Muscle layer of duodenum (tissue), 2 donors: ENCODE measurements at regions not wholly inside any gene's neighbourhood (a gene's known extent, or its start where the extent isn't known, plus 50 kb on each side); places are given as distances from the start of the nearest gene placed in this dataset.

Experiments
- H3K27ac ChIP-seq: one replicate; pipeline ENCODE4 v1.7.0; 2013; ENCODE audit warnings: mild to moderate bottlenecking, low read length
- H3K27me3 ChIP-seq: one replicate; pipeline ENCODE4 v1.7.0; 2013; ENCODE audit warnings: low read depth, mild to moderate bottlenecking, control low read depth, low read length
- H3K36me3 ChIP-seq, 2 donors: one replicate each; pipeline ENCODE4 v1.7.0; 2013; ENCODE audit warnings: low read length in 2 of 2, control low read depth in 1 of 2, mild to moderate bottlenecking in 1 of 2; ENCODE audit not compliant: insufficient read depth in 2 of 2, control insufficient read depth in 1 of 2
- H3K4me1 ChIP-seq, 2 donors: one replicate each; pipeline ENCODE4 v1.7.0; 2013; ENCODE audit warnings: low read length in 2 of 2, mild to moderate bottlenecking in 2 of 2, control low read depth in 1 of 2, moderate library complexity in 1 of 2; ENCODE audit not compliant: insufficient read depth in 2 of 2, control insufficient read depth in 1 of 2
- H3K4me3 ChIP-seq, 2 donors: one replicate each; pipeline ENCODE4 v1.7.0; 2013; ENCODE audit warnings: low read length in 2 of 2, low read depth in 1 of 2, mild to moderate bottlenecking in 1 of 2
- H3K9me3 ChIP-seq, 2 donors: one replicate each; pipeline ENCODE4 v1.7.0; 2013; ENCODE audit warnings: low read length in 2 of 2, control low read depth in 1 of 2, mild to moderate bottlenecking in 1 of 2; ENCODE audit not compliant: control insufficient read depth in 1 of 2
- donor health status: healthy.

- Histone ChIP-seq H3K27ac (no peak overlapping the region), H3K4me1 (no peaks in the 10 kb centered on the region), H3K4me3 (no peak overlapping the region), H3K27me3 (no peaks in the 10 kb centered on the region), H3K9me3 (peaks cover 0 to 11% of the 10 kb centered on the region in 2 donors), H3K36me3 (no peaks in the 10 kb centered on the region)
Observed at GRCh38 chr2:57549642-57550102, 496.9 kb upstream of the VRK2 start.

GRCh38 chr2:57550912-57551311 lies 495.7 kb upstream of the VRK2 start:
- no peaks in the 10 kb centered on the region for H3K36me3 ChIP-seq
- no peaks in the 10 kb centered on the region for H3K27me3 ChIP-seq
- H3K4me1 ChIP-seq = no peaks in the 10 kb centered on the region
- H3K4me3 ChIP-seq = no peak overlapping the region
- H3K27ac ChIP-seq = no peak overlapping the region
- H3K9me3 ChIP-seq = peaks cover 3 to 11% of the 10 kb centered on the region in 2 donors

- no peak overlapping the region for H3K4me3 ChIP-seq
- peaks cover 3 to 11% of the 10 kb centered on the region in 2 donors for H3K9me3 ChIP-seq
- H3K27me3 ChIP-seq = no peaks in the 10 kb centered on the region
- H3K36me3 ChIP-seq = no peaks in the 10 kb centered on the region
- H3K4me1 ChIP-seq = no peaks in the 10 kb centered on the region
- no peak overlapping the region for H3K27ac ChIP-seq
Observed at GRCh38 chr2:57552885-57553284, 493.7 kb upstream of the VRK2 start.

GRCh38 chr2:57554348-57554747 lies 492.3 kb upstream of the VRK2 start:
- no peaks in the 10 kb centered on the region for H3K27me3 ChIP-seq
- H3K36me3 ChIP-seq = no peaks in the 10 kb centered on the region
- H3K27ac ChIP-seq = no peak overlapping the region
- H3K9me3 ChIP-seq = peaks cover 3 to 11% of the 10 kb centered on the region in 2 donors
- no peak overlapping the region for H3K4me3 ChIP-seq
- H3K4me1 ChIP-seq = no peaks in the 10 kb centered on the region

- Histone ChIP-seq H3K27me3 (no peaks in the 10 kb centered on the region), H3K4me3 (no peak overlapping the region), H3K27ac (no peak overlapping the region), H3K36me3 (no peaks in the 10 kb centered on the region), H3K9me3 (peaks cover 0 to 3% of the 10 kb centered on the region in 2 donors), H3K4me1 (no peaks in the 10 kb centered on the region)
Observed at GRCh38 chr2:57558312-57558711, 488.3 kb upstream of the VRK2 start.

- no peaks in the 10 kb centered on the region for H3K36me3 ChIP-seq
- H3K4me3 ChIP-seq = no peak overlapping the region
- H3K27ac ChIP-seq = no peak overlapping the region
- no peaks in the 10 kb centered on the region for H3K4me1 ChIP-seq
- no peaks in the 10 kb centered on the region for H3K9me3 ChIP-seq
- no peaks in the 10 kb centered on the region for H3K27me3 ChIP-seq
Observed at GRCh38 chr2:57562495-57562894, 484.1 kb upstream of the VRK2 start.

- no peaks in the 10 kb centered on the region for H3K36me3 ChIP-seq
- H3K9me3 ChIP-seq = no peaks in the 10 kb centered on the region
- no peaks in the 10 kb centered on the region for H3K27me3 ChIP-seq
Observed at GRCh38 chr2:57563015-57563414, 483.6 kb upstream of the VRK2 start.

GRCh38 chr2:57567245-57567644 lies 479.4 kb upstream of the VRK2 start:
- H3K4me3 ChIP-seq = no peak overlapping the region
- H3K27me3 ChIP-seq = no peaks in the 10 kb centered on the region
- no peaks in the 10 kb centered on the region for H3K36me3 ChIP-seq
- no peak overlapping the region for H3K27ac ChIP-seq
- no peaks in the 10 kb centered on the region for H3K9me3 ChIP-seq
- no peaks in the 10 kb centered on the region for H3K4me1 ChIP-seq

More at GRCh38 chr2:57563015-57563414, 483.6 kb upstream of the VRK2 start:
- Histone ChIP-seq H3K4me3 (no peak overlapping the region), H3K4me1 (no peaks in the 10 kb centered on the region), H3K27ac (no peak overlapping the region)

- Histone ChIP-seq H3K4me3 (no peak overlapping the region), H3K27ac (no peak overlapping the region), H3K36me3 (no peaks in the 10 kb centered on the region), H3K27me3 (no peaks in the 10 kb centered on the region), H3K4me1 (no peaks in the 10 kb centered on the region), H3K9me3 (no peaks in the 10 kb centered on the region)
Observed at GRCh38 chr2:57569396-57569795, 477.2 kb upstream of the VRK2 start.

GRCh38 chr2:57570961-57571360 lies 475.6 kb upstream of the VRK2 start:
- no peaks in the 10 kb centered on the region for H3K4me1 ChIP-seq

GRCh38 chr2:57575700-57576268 lies 470.8 kb upstream of the VRK2 start:
- H3K9me3 ChIP-seq = no peaks in the 10 kb centered on the region
- no peaks in the 10 kb centered on the region for H3K27me3 ChIP-seq

More at GRCh38 chr2:57570961-57571360, 475.6 kb upstream of the VRK2 start:
- H3K36me3 ChIP-seq = no peaks in the 10 kb centered on the region
- no peaks in the 10 kb centered on the region for H3K27me3 ChIP-seq
- H3K27ac ChIP-seq = no peak overlapping the region
- H3K9me3 ChIP-seq = no peaks in the 10 kb centered on the region
- no peak overlapping the region for H3K4me3 ChIP-seq

GRCh38 chr2:57576983-57577382 lies 469.6 kb upstream of the VRK2 start:
- no peaks in the 10 kb centered on the region for H3K4me1 ChIP-seq
- no peaks in the 10 kb centered on the region for H3K36me3 ChIP-seq
- no peak overlapping the region for H3K4me3 ChIP-seq
- H3K27ac ChIP-seq = no peak overlapping the region
- H3K27me3 ChIP-seq = no peaks in the 10 kb centered on the region
- no peaks in the 10 kb centered on the region for H3K9me3 ChIP-seq

More at GRCh38 chr2:57575700-57576268, 470.8 kb upstream of the VRK2 start:
- Histone ChIP-seq H3K27ac (no peak overlapping the region), H3K4me3 (no peak overlapping the region), H3K4me1 (no peaks in the 10 kb centered on the region), H3K36me3 (no peaks in the 10 kb centered on the region)
